PC-3 (cell line): ENCODE measurements at regions not wholly inside any gene's neighbourhood (a gene's known extent, or its start where the extent isn't known, plus 50 kb on each side); places are given as distances from the start of the nearest gene placed in this dataset.

Source experiments
- CTCF ChIP-seq: fragments of 300-600 bp; sonication (generic); conservative IDR thresholded peaks from 2 replicates; pipeline ENCODE4 v1.5.1; 2017; ENCODE audit warnings: antibody characterized with exemption, low read depth, mild to moderate bottlenecking, low read length
- EZH2 ChIP-seq: fragments of 300-600 bp; sonication (generic); IDR thresholded peaks from one replicate; pipeline ENCODE4 v1.6.1; 2017; ENCODE audit warnings: antibody characterized with exemption, mild to moderate bottlenecking, low read length; ENCODE audit not compliant: unreplicated experiment
- EZH2phosphoT487 ChIP-seq: fragments of 300-600 bp; sonication (generic); IDR thresholded peaks from 2 replicates; pipeline ENCODE4 v1.6.1; 2018; ENCODE audit warnings: mild to moderate bottlenecking, antibody characterized with exemption, low read length, borderline replicate concordance

- TF ChIP-seq CTCF (no peak), EZH2 (no peak), EZH2phosphoT487 (no peak)
Measured at GRCh38 chr19:30692181-30692811, 320.1 kb downstream of the ZNF536 start.
